ENCODE measurements at regions not wholly inside any gene's neighbourhood (a gene's known extent, or its start where the extent isn't known, plus 50 kb on each side); places are given as distances from the start of the nearest gene placed in this dataset.
"Not testable (repeated sequence)": the region's sequence is repeated elsewhere in the genome, so short reads cannot be mapped to it uniquely, and the experiment has no call there.

- no peak for DNase-seq (ENCODE audit: low spot score)
Measured at GRCh38 chr4:141290771-141291170, 70.1 kb downstream of the ZNF330 start.

GRCh38 chr4:141294306-141294705 lies 73.6 kb downstream of the ZNF330 start:
- DNase-seq (ENCODE audit: low spot score), result no peak

GRCh38 chr4:141301216-141301615 lies 80.5 kb downstream of the ZNF330 start:
- DNase-seq (ENCODE audit: low spot score), result no peak

GRCh38 chr4:141302924-141303323 lies 82.2 kb downstream of the ZNF330 start:
- DNase-seq (ENCODE audit: low spot score), result no peak

GRCh38 chr4:141304346-141304745 lies 83.7 kb downstream of the ZNF330 start:
- DNase-seq (ENCODE audit: low spot score), result no peak

GRCh38 chr4:141306331-141306730 lies 85.6 kb downstream of the ZNF330 start:
- no peak for DNase-seq (ENCODE audit: low spot score)

GRCh38 chr4:141307241-141307689 lies 86.6 kb downstream of the ZNF330 start:
- DNase-seq (ENCODE audit: low spot score), result peak; percentile 72

GRCh38 chr4:141309874-141310273 lies 89.2 kb downstream of the ZNF330 start:
- DNase-seq (ENCODE audit: low spot score), result no peak

- DNase-seq (ENCODE audit: low spot score), result no peak
Measured at GRCh38 chr4:141311246-141312204, 90.8 kb downstream of the ZNF330 start.

- DNase-seq (ENCODE audit: low spot score), result no peak
Measured at GRCh38 chr4:141314627-141315026, 93.9 kb downstream of the ZNF330 start.

- no peak for DNase-seq (ENCODE audit: low spot score)
Measured at GRCh38 chr4:141328560-141329173, 108.0 kb downstream of the ZNF330 start.

- no peak for DNase-seq (ENCODE audit: low spot score)
Measured at GRCh38 chr4:141329174-141329569, 108.5 kb downstream of the ZNF330 start.

- DNase-seq (ENCODE audit: low spot score), result no peak
Measured at GRCh38 chr4:141330616-141331015, 109.9 kb downstream of the ZNF330 start.

GRCh38 chr4:141331534-141332358 lies 111.1 kb downstream of the ZNF330 start:
- no peak for DNase-seq (ENCODE audit: low spot score)

GRCh38 chr4:141332359-141333181 lies 111.9 kb downstream of the ZNF330 start:
- DNase-seq (ENCODE audit: low spot score), result not testable (repeated sequence)

GRCh38 chr4:141333456-141334230 lies 112.9 kb downstream of the ZNF330 start:
- DNase-seq (ENCODE audit: low spot score), result not testable (repeated sequence)

- no peak for DNase-seq (ENCODE audit: low spot score)
Measured at GRCh38 chr4:141335166-141335565, 114.5 kb downstream of the ZNF330 start.

GRCh38 chr4:141338238-141338637 lies 117.5 kb downstream of the ZNF330 start:
- no peak for DNase-seq (ENCODE audit: low spot score)

- DNase-seq (ENCODE audit: low spot score), result no peak
Measured at GRCh38 chr4:141339391-141339790, 118.7 kb downstream of the ZNF330 start.

GRCh38 chr4:141339966-141340365 lies 119.3 kb downstream of the ZNF330 start:
- no peak for DNase-seq (ENCODE audit: low spot score)

GRCh38 chr4:141340458-141340857 lies 119.8 kb downstream of the ZNF330 start:
- no peak for DNase-seq (ENCODE audit: low spot score)

All from D341Med (cell line).